ENCODE measurements at regions not wholly inside any gene's neighbourhood (a gene's known extent, or its start where the extent isn't known, plus 50 kb on each side); places are given as distances from the start of the nearest gene placed in this dataset.
"Not testable (repeated sequence)": the region's sequence is repeated elsewhere in the genome, so short reads cannot be mapped to it uniquely, and the experiment has no call there.

DNA sequence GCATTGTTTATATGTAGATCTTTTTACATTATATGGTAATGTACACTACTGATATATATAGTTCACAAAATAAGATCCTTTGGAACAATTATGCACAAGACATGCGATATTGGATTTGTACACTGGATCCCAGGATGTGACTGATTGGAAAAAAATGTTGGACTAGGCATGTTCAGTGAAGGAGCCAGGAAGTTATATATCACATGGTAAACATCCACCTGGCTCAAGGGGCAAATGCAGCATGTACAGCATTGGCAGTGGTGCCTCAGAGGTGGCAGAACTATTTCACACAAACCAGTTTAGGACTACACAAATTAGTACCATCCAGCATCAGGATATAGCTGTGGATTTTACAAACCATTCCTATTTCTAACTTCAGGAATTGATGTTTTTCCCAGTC lies 97.4 kb upstream of the NANOS1 start:
- DNase-seq (ENCODE audit: low spot score); intact Hi-C loops (cut with micrococcal nuclease): not testable (repeated sequence)

DNA sequence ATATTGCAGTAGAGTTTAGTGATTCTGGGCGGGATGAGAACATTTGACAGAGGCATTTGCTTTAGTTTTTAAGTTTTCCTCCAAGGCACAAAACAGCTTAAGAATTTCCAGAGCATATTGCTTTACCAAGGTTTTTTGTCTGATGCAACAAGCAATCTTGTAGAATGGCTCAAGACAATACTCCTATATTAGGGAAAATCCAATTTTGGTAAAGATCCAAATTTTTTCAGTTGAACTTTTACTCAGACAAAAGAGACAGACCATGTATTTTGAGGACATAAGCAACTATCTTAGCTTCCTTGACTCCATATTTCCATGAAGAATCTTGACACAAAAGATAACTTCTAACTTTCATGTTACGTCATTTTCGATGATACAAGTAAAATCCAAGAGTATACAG lies 92.3 kb upstream of the NANOS1 start:
- peaks cover 37% of the 10 kb centered on the region for H3K27me3 Mint-ChIP-seq (ENCODE audit: low read depth)
- intact Hi-C loops (cut with micrococcal nuclease), result no loop called here
- H3K27ac Mint-ChIP-seq, result no peak overlapping the region
- peaks cover 11% of the 10 kb centered on the region for H3K9me3 Mint-ChIP-seq
- H3K4me3 Mint-ChIP-seq (ENCODE audit: low read depth), result no peak overlapping the region
- peaks cover 5% of the 10 kb centered on the region for H3K4me1 Mint-ChIP-seq (ENCODE audit: low read depth)
- no peak for DNase-seq (ENCODE audit: low spot score)
- no peaks in the 10 kb centered on the region for H3K36me3 Mint-ChIP-seq (ENCODE audit: low read depth)

More for the DNA sequence above, 97.4 kb upstream of the NANOS1 start:
- H3K36me3 Mint-ChIP-seq (ENCODE audit: low read depth); H3K4me3 Mint-ChIP-seq (ENCODE audit: low read depth); H3K4me1 Mint-ChIP-seq (ENCODE audit: low read depth); H3K27ac Mint-ChIP-seq: not testable (repeated sequence)
- H3K9me3 Mint-ChIP-seq, result peaks cover 32% of the 10 kb centered on the region
- H3K27me3 Mint-ChIP-seq (ENCODE audit: low read depth), result peaks cover 25% of the 10 kb centered on the region

GRCh38 chr10:118939211-118940007 lies 90.1 kb upstream of the NANOS1 start:
- Mint-ChIP-seq H3K27ac (no peak overlapping the region), H3K4me1 (ENCODE audit: low read depth) (peaks cover 5% of the 10 kb centered on the region), H3K27me3 (ENCODE audit: low read depth) (peaks cover 25% of the 10 kb centered on the region), H3K4me3 (ENCODE audit: low read depth) (no peak overlapping the region), H3K9me3 (no peaks in the 10 kb centered on the region), H3K36me3 (ENCODE audit: low read depth) (no peaks in the 10 kb centered on the region)
- intact Hi-C loops (cut with micrococcal nuclease), result no loop called here
- DNase-seq (ENCODE audit: low spot score), result no peak

- no peak for DNase-seq (ENCODE audit: low spot score)
- peaks cover 5% of the 10 kb centered on the region for H3K4me1 Mint-ChIP-seq (ENCODE audit: low read depth)
- H3K27ac Mint-ChIP-seq, result no peak overlapping the region
- peaks cover 20% of the 10 kb centered on the region for H3K27me3 Mint-ChIP-seq (ENCODE audit: low read depth)
- no peaks in the 10 kb centered on the region for H3K36me3 Mint-ChIP-seq (ENCODE audit: low read depth)
- no peaks in the 10 kb centered on the region for H3K9me3 Mint-ChIP-seq
- H3K4me3 Mint-ChIP-seq (ENCODE audit: low read depth), result no peak overlapping the region
- intact Hi-C loops (cut with micrococcal nuclease), result no loop called here
Measured at GRCh38 chr10:118940386-118940785, 89.1 kb upstream of the NANOS1 start.

GRCh38 chr10:118943253-118943652 lies 86.3 kb upstream of the NANOS1 start:
- Mint-ChIP-seq H3K4me1 (ENCODE audit: low read depth) (peaks cover 5% of the 10 kb centered on the region), H3K27ac (no peak overlapping the region), H3K9me3 (no peaks in the 10 kb centered on the region), H3K4me3 (ENCODE audit: low read depth) (no peak overlapping the region), H3K27me3 (ENCODE audit: low read depth) (peaks cover 17% of the 10 kb centered on the region), H3K36me3 (ENCODE audit: low read depth) (no peaks in the 10 kb centered on the region)
- DNase-seq (ENCODE audit: low spot score), result no peak
- intact Hi-C loops (cut with micrococcal nuclease), result no loop called here

DNA sequence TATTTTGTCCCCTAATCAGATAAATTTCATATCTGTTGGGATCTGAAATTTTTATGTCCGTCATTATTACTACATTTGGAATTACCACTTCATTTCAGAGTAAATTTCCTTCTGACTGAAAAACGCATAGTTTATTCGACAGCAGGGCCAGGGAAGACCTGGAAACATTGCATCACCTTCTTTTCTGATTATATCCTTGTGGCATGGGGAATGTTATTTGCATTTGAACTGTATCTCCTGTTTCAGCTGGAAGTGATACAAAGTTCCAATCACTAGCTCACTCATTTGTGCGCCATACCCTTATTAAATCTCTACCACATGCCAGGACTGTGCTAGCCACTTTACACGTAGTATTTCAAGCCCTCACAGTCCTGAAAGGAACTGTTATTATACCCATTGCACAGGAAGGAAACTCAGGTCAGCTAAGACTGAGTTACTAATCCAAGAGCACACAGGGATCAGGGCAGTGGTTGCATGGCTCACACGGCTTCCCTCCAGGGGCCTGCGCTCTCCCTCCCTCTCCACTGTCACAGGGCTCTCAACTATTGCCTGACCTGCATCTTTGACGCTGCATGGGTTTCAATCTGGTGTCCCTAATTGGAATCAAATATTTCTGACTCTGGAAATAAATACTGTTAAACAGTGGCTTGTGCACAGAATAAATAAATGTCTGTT lies 84.4 kb upstream of the NANOS1 start:
- no peaks in the 10 kb centered on the region for H3K36me3 Mint-ChIP-seq (ENCODE audit: low read depth)
- H3K27ac Mint-ChIP-seq, result no peak overlapping the region
- H3K27me3 Mint-ChIP-seq (ENCODE audit: low read depth), result peaks cover 11% of the 10 kb centered on the region
- no peaks in the 10 kb centered on the region for H3K9me3 Mint-ChIP-seq
- H3K4me3 Mint-ChIP-seq (ENCODE audit: low read depth), result no peak overlapping the region
- H3K4me1 Mint-ChIP-seq (ENCODE audit: low read depth), result no peaks in the 10 kb centered on the region
- intact Hi-C loops (cut with micrococcal nuclease), result no loop called here
- DNase-seq (ENCODE audit: low spot score), result no peak

- no peaks in the 10 kb centered on the region for H3K9me3 Mint-ChIP-seq
- H3K27ac Mint-ChIP-seq, result no peak overlapping the region
- peaks cover 13% of the 10 kb centered on the region for H3K27me3 Mint-ChIP-seq (ENCODE audit: low read depth)
- DNase-seq (ENCODE audit: low spot score), result no peak
- no peaks in the 10 kb centered on the region for H3K36me3 Mint-ChIP-seq (ENCODE audit: low read depth)
- H3K4me1 Mint-ChIP-seq (ENCODE audit: low read depth), result no peaks in the 10 kb centered on the region
- intact Hi-C loops (cut with micrococcal nuclease), result no loop called here
- H3K4me3 Mint-ChIP-seq (ENCODE audit: low read depth), result no peak overlapping the region
Measured at GRCh38 chr10:118948786-118949185, 80.7 kb upstream of the NANOS1 start.

- intact Hi-C loops (cut with micrococcal nuclease), result no loop called here
Measured at GRCh38 chr10:118950190-118950680, 79.3 kb upstream of the NANOS1 start.

GRCh38 chr10:118950997-118951637 lies 78.4 kb upstream of the NANOS1 start:
- DNase-seq (ENCODE audit: low spot score), result no peak
- Mint-ChIP-seq H3K27ac (no peak overlapping the region), H3K36me3 (ENCODE audit: low read depth) (no peaks in the 10 kb centered on the region), H3K9me3 (no peaks in the 10 kb centered on the region), H3K4me1 (ENCODE audit: low read depth) (no peaks in the 10 kb centered on the region), H3K27me3 (ENCODE audit: low read depth) (peaks cover 9% of the 10 kb centered on the region), H3K4me3 (ENCODE audit: low read depth) (no peak overlapping the region)
- intact Hi-C loops (cut with micrococcal nuclease), result no loop called here

More at GRCh38 chr10:118950190-118950680, 79.3 kb upstream of the NANOS1 start:
- no peaks in the 10 kb centered on the region for H3K36me3 Mint-ChIP-seq (ENCODE audit: low read depth)
- no peak overlapping the region for H3K27ac Mint-ChIP-seq
- H3K4me1 Mint-ChIP-seq (ENCODE audit: low read depth), result no peaks in the 10 kb centered on the region
- no peaks in the 10 kb centered on the region for H3K9me3 Mint-ChIP-seq
- DNase-seq (ENCODE audit: low spot score), result no peak
- H3K4me3 Mint-ChIP-seq (ENCODE audit: low read depth), result no peak overlapping the region
- peaks cover 12% of the 10 kb centered on the region for H3K27me3 Mint-ChIP-seq (ENCODE audit: low read depth)

GRCh38 chr10:118952493-118953295 lies 76.8 kb upstream of the NANOS1 start:
- Mint-ChIP-seq H3K9me3 (no peaks in the 10 kb centered on the region), H3K27me3 (ENCODE audit: low read depth) (peaks cover 9% of the 10 kb centered on the region), H3K36me3 (ENCODE audit: low read depth) (no peaks in the 10 kb centered on the region), H3K4me1 (ENCODE audit: low read depth) (no peaks in the 10 kb centered on the region), H3K27ac (no peak overlapping the region), H3K4me3 (ENCODE audit: low read depth) (no peak overlapping the region)
- no peak for DNase-seq (ENCODE audit: low spot score)
- intact Hi-C loops (cut with micrococcal nuclease), result no loop called here

GRCh38 chr10:118953598-118954393 lies 75.7 kb upstream of the NANOS1 start:
- no peak overlapping the region for H3K27ac Mint-ChIP-seq
- intact Hi-C loops (cut with micrococcal nuclease), result no loop called here
- H3K9me3 Mint-ChIP-seq, result no peaks in the 10 kb centered on the region
- DNase-seq (ENCODE audit: low spot score), result no peak
- H3K4me3 Mint-ChIP-seq (ENCODE audit: low read depth), result no peak overlapping the region
- H3K36me3 Mint-ChIP-seq (ENCODE audit: low read depth), result no peaks in the 10 kb centered on the region
- no peaks in the 10 kb centered on the region for H3K4me1 Mint-ChIP-seq (ENCODE audit: low read depth)
- H3K27me3 Mint-ChIP-seq (ENCODE audit: low read depth), result peaks cover 9% of the 10 kb centered on the region

DNA sequence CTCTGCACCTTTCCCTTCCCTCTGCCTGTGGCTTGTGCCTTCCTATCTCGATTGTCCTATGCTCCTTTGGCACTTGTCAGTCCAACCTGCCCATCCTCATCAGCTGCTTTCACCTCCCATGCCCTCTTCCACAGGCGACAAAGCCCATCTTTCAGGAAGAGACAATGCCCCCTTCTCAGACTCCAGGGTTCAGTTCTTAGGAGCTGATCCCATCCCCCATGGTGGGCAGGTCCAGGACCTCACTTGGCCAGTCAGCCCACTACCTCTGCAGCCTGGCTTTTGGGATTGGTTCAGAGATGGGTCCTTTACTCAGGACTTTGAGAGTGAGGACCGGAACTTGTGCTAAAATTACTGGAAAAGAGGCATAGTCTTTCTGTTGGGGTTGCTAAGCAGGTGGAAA lies 74.0 kb upstream of the NANOS1 start:
- no peak overlapping the region for H3K27ac Mint-ChIP-seq
- no peaks in the 10 kb centered on the region for H3K9me3 Mint-ChIP-seq
- H3K27me3 Mint-ChIP-seq (ENCODE audit: low read depth), result peaks cover 9% of the 10 kb centered on the region
- H3K36me3 Mint-ChIP-seq (ENCODE audit: low read depth), result no peaks in the 10 kb centered on the region
- no peak for DNase-seq (ENCODE audit: low spot score)
- no peaks in the 10 kb centered on the region for H3K4me1 Mint-ChIP-seq (ENCODE audit: low read depth)
- intact Hi-C loops (cut with micrococcal nuclease), result no loop called here
- H3K4me3 Mint-ChIP-seq (ENCODE audit: low read depth), result no peak overlapping the region
